Activated naive CD8-positive, alpha-beta T cell treated with anti-CD3 and anti-CD28 coated beads, Interleukin-2, amount 10 ng/mL, durations not matched to agents 7 days and 5 days (primary cell): ENCODE measurements at regions not wholly inside any gene's neighbourhood (a gene's known extent, or its start where the extent isn't known, plus 50 kb on each side); places are given as distances from the start of the nearest gene placed in this dataset.

Source experiments
- ATAC-seq: fragments of 150-1000 bp; cut with Tn5 transposase; one replicate; pipeline ENCODE4 v1.10.0; 2021; ENCODE audit warnings: low read depth, moderate library complexity
- POLR2A ChIA-PET: fragments of 350-600 bp; sonication (Branson Sonifier 250); formaldehyde crosslinking; loops from one replicate; lab custom pipeline; 2021; ENCODE audit warnings: antibody characterized with exemption; lab: Charles Lee
- DNase-seq: peaks from one replicate; pipeline ENCODE4 v3.0.0; 2021
- H3K27ac Mint-ChIP-seq: one replicate; pipeline ENCODE4 v1.8.0; 2022; ENCODE audit warnings: mild to moderate bottlenecking, mixed read lengths
- H3K27me3 Mint-ChIP-seq: one replicate; pipeline ENCODE4 v1.8.0; 2022; ENCODE audit warnings: mild to moderate bottlenecking, moderate library complexity, mixed read lengths
- H3K36me3 Mint-ChIP-seq: one replicate; pipeline ENCODE4 v1.8.0; 2021; ENCODE audit warnings: mild to moderate bottlenecking, mixed read lengths
- H3K4me1 Mint-ChIP-seq: one replicate; pipeline ENCODE4 v1.8.0; 2021; ENCODE audit warnings: mixed read lengths
- H3K4me3 Mint-ChIP-seq: one replicate; pipeline ENCODE4 v1.8.0; 2022; ENCODE audit warnings: mild to moderate bottlenecking, moderate library complexity, mixed read lengths
- H3K9me3 Mint-ChIP-seq: one replicate; pipeline ENCODE4 v1.8.0; 2021; ENCODE audit warnings: mixed read lengths

- POLR2A ChIA-PET: interaction anchor here (0.7 kb wide), 1 partner anchor 8 kb away, joined by 3 read pairs; no protein-coding TSS in a partner anchor
- ATAC-seq: no peak
- Mint-ChIP-seq H3K4me1 (no peaks in the 10 kb centered on the region), H3K9me3 (no peaks in the 10 kb centered on the region), H3K36me3 (no peaks in the 10 kb centered on the region), H3K27me3 (no peaks in the 10 kb centered on the region), H3K27ac (no peak overlapping the region), H3K4me3 (no peak overlapping the region)
- DNase-seq: no peak
These were observed 266.3 kb downstream of the FBXW7 start for GRCh38 chr4:152269448-152270191.

- POLR2A ChIA-PET: no interaction called here
- no peaks in the 10 kb centered on the region for H3K36me3 Mint-ChIP-seq
- H3K9me3 Mint-ChIP-seq: no peaks in the 10 kb centered on the region
- H3K27me3 Mint-ChIP-seq: no peaks in the 10 kb centered on the region
- no peak overlapping the region for H3K27ac Mint-ChIP-seq
- H3K4me3 Mint-ChIP-seq: no peak overlapping the region
- DNase-seq (no peak), ATAC-seq (no peak)
- H3K4me1 Mint-ChIP-seq: no peaks in the 10 kb centered on the region
These were observed 268.1 kb downstream of the FBXW7 start for GRCh38 chr4:152267811-152268210.

GRCh38 chr4:152266831-152267480, 268.9 kb downstream of the FBXW7 start:
- Mint-ChIP-seq H3K9me3 (no peaks in the 10 kb centered on the region), H3K27ac (no peak overlapping the region), H3K36me3 (no peaks in the 10 kb centered on the region), H3K27me3 (no peaks in the 10 kb centered on the region), H3K4me3 (no peak overlapping the region), H3K4me1 (no peaks in the 10 kb centered on the region)
- no peak for DNase-seq
- ATAC-seq: no peak
- POLR2A ChIA-PET: no interaction called here

- H3K4me3 Mint-ChIP-seq: no peak overlapping the region
- ATAC-seq (no peak), DNase-seq (no peak)
- H3K27ac Mint-ChIP-seq: no peak overlapping the region
- no peaks in the 10 kb centered on the region for H3K27me3 Mint-ChIP-seq
- POLR2A ChIA-PET: interaction anchor here (0.9 kb wide), 1 partner anchor 10 kb away, joined by 4 read pairs; no protein-coding TSS in a partner anchor
- peaks cover 1% of the 10 kb centered on the region for H3K9me3 Mint-ChIP-seq
- H3K4me1 Mint-ChIP-seq: no peaks in the 10 kb centered on the region
- no peaks in the 10 kb centered on the region for H3K36me3 Mint-ChIP-seq
These were observed 270.7 kb downstream of the FBXW7 start for GRCh38 chr4:152265149-152265621.

- peaks cover 8% of the 10 kb centered on the region for H3K9me3 Mint-ChIP-seq
- H3K36me3 Mint-ChIP-seq: peaks cover 1% of the 10 kb centered on the region
- POLR2A ChIA-PET: no interaction called here
- H3K4me3 Mint-ChIP-seq: no peak overlapping the region
- no peak overlapping the region for H3K27ac Mint-ChIP-seq
- no peak for ATAC-seq
- DNase-seq: no peak
- no peaks in the 10 kb centered on the region for H3K27me3 Mint-ChIP-seq
- H3K4me1 Mint-ChIP-seq: peaks cover 3% of the 10 kb centered on the region
These were observed 271.8 kb downstream of the FBXW7 start for GRCh38 chr4:152264106-152264505.

GRCh38 chr4:152259866-152260265, 276.0 kb downstream of the FBXW7 start:
- POLR2A ChIA-PET: no interaction called here
- Mint-ChIP-seq H3K9me3 (peaks cover 8% of the 10 kb centered on the region), H3K4me3 (no peak overlapping the region), H3K4me1 (peaks cover 10% of the 10 kb centered on the region), H3K27ac (peak overlapping the region; percentile 52), H3K36me3 (peaks cover 1% of the 10 kb centered on the region), H3K27me3 (no peaks in the 10 kb centered on the region)
- ATAC-seq (no peak), DNase-seq (no peak)

GRCh38 chr4:152258804-152259708, 276.8 kb downstream of the FBXW7 start:
- DNase-seq (no peak), ATAC-seq (no peak)
- peaks cover 16% of the 10 kb centered on the region for H3K4me1 Mint-ChIP-seq
- POLR2A ChIA-PET: interaction anchor here (1.1 kb wide), 1 partner anchor 159 kb away, joined by 3 read pairs; no protein-coding TSS in a partner anchor
- peak overlapping the region; percentile 6 for H3K27ac Mint-ChIP-seq
- H3K36me3 Mint-ChIP-seq: peaks cover 1% of the 10 kb centered on the region
- no peaks in the 10 kb centered on the region for H3K27me3 Mint-ChIP-seq
- H3K9me3 Mint-ChIP-seq: peaks cover 8% of the 10 kb centered on the region
- no peak overlapping the region for H3K4me3 Mint-ChIP-seq

- Mint-ChIP-seq H3K27ac (no peak overlapping the region), H3K27me3 (peaks cover 2% of the 10 kb centered on the region), H3K4me3 (peak overlapping the region; percentile 9), H3K36me3 (peaks cover 1% of the 10 kb centered on the region), H3K4me1 (peaks cover 16% of the 10 kb centered on the region), H3K9me3 (peaks cover 8% of the 10 kb centered on the region)
- DNase-seq (no peak), ATAC-seq (no peak)
- POLR2A ChIA-PET: interaction anchor here (1.1 kb wide), 1 partner anchor 158 kb away, joined by 3 read pairs; no protein-coding TSS in a partner anchor
These were observed 277.5 kb downstream of the FBXW7 start for GRCh38 chr4:152258391-152258790.

GRCh38 chr4:152257601-152258066, 278.3 kb downstream of the FBXW7 start:
- H3K27ac Mint-ChIP-seq: no peak overlapping the region
- ATAC-seq (no peak), DNase-seq (no peak)
- H3K9me3 Mint-ChIP-seq: peaks cover 8% of the 10 kb centered on the region
- H3K4me1 Mint-ChIP-seq: peaks cover 16% of the 10 kb centered on the region
- no peak overlapping the region for H3K4me3 Mint-ChIP-seq
- peaks cover 2% of the 10 kb centered on the region for H3K27me3 Mint-ChIP-seq
- POLR2A ChIA-PET: interaction anchor here (1.1 to 1.2 kb wide), 2 partner anchors 11 to 157 kb away, joined by 3 read pairs; no protein-coding TSS in a partner anchor
- peaks cover 1% of the 10 kb centered on the region for H3K36me3 Mint-ChIP-seq

- H3K27me3 Mint-ChIP-seq: peaks cover 2% of the 10 kb centered on the region
- H3K36me3 Mint-ChIP-seq: peaks cover 1% of the 10 kb centered on the region
- ATAC-seq: no peak
- peaks cover 8% of the 10 kb centered on the region for H3K9me3 Mint-ChIP-seq
- H3K4me1 Mint-ChIP-seq: peaks cover 16% of the 10 kb centered on the region
- no peak overlapping the region for H3K4me3 Mint-ChIP-seq
- POLR2A ChIA-PET: interaction anchor here (0.6 to 1.2 kb wide), 2 partner anchors 10 to 1554 kb away, joined by 3 read pairs; no protein-coding TSS in a partner anchor
- no peak overlapping the region for H3K27ac Mint-ChIP-seq
- no peak for DNase-seq
These were observed 278.9 kb downstream of the FBXW7 start for GRCh38 chr4:152256996-152257395.

GRCh38 chr4:152255437-152255836, 280.5 kb downstream of the FBXW7 start:
- Mint-ChIP-seq H3K27me3 (peaks cover 2% of the 10 kb centered on the region), H3K36me3 (peaks cover 1% of the 10 kb centered on the region), H3K27ac (no peak overlapping the region), H3K4me1 (peaks cover 16% of the 10 kb centered on the region), H3K4me3 (no peak overlapping the region), H3K9me3 (peaks cover 7% of the 10 kb centered on the region)
- POLR2A ChIA-PET: interaction anchor here (0.8 to 1.2 kb wide), 2 partner anchors 9 to 155 kb away, joined by 4 read pairs; no protein-coding TSS in a partner anchor
- ATAC-seq: peak; percentile 99
- peak; percentile 53 for DNase-seq

- no peaks in the 10 kb centered on the region for H3K27me3 Mint-ChIP-seq
- ATAC-seq (no peak), DNase-seq (no peak)
- H3K9me3 Mint-ChIP-seq: no peaks in the 10 kb centered on the region
- peaks cover 5% of the 10 kb centered on the region for H3K36me3 Mint-ChIP-seq
- no peak overlapping the region for H3K27ac Mint-ChIP-seq
- POLR2A ChIA-PET: no interaction called here
- H3K4me3 Mint-ChIP-seq: no peak overlapping the region
- peaks cover 12% of the 10 kb centered on the region for H3K4me1 Mint-ChIP-seq
These were observed 287.5 kb downstream of the FBXW7 start for GRCh38 chr4:152248347-152248746.
